ENCODE measurements at regions not wholly inside any gene's neighbourhood (a gene's known extent, or its start where the extent isn't known, plus 50 kb on each side); places are given as distances from the start of the nearest gene placed in this dataset.

GRCh38 chr3:80750637-80751036 lies 982.8 kb upstream of the ROBO1 start:
- no peak for TF ChIP-seq POLR2A (IDR thresholded peaks at IDR 0.05)
- no peak for TF ChIP-seq CTCF (IDR thresholded peaks at IDR 0.05)
